ENCODE measurements at regions not wholly inside any gene's neighbourhood (a gene's known extent, or its start where the extent isn't known, plus 50 kb on each side); places are given as distances from the start of the nearest gene placed in this dataset.
"Not testable (repeated sequence)": the region's sequence is repeated elsewhere in the genome, so short reads cannot be mapped to it uniquely, and the experiment has no call there.

DNA sequence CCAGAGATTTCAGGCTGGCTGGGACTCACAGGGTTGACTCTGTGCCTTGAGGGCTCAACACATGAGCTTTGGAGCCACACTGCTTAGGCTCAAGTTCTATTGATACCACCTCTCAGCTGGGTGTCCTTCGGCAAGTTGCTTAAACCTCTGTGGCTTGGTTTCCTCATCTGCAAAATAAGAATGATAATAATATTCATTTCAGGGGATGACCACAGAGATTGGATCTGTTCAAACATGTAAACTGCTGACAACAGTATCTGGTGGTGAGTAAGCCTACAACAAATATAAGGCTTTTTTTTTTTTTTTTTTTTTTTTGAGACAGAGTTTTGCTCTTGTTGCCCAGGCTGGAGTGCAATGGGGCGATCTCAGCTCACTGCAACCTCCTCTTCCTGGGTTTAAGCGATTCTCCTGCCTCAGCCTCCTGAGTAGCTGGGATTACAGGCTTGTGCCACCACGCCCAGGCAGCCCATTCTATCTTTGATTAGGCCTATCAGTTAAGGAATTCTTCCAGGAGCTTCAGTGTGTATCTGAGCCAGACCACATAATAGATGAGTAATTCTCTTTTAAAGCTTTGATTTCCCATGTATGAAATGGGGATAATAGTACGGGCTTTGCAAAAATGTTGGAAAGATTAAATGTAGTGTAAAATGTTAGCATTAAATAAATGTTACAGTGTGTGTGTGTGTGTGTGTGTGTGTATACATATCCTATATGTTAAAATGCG is 437.6 kb downstream of the PRDM2 start:
- DNase-seq (ENCODE audit: low read depth): no peak

DNA sequence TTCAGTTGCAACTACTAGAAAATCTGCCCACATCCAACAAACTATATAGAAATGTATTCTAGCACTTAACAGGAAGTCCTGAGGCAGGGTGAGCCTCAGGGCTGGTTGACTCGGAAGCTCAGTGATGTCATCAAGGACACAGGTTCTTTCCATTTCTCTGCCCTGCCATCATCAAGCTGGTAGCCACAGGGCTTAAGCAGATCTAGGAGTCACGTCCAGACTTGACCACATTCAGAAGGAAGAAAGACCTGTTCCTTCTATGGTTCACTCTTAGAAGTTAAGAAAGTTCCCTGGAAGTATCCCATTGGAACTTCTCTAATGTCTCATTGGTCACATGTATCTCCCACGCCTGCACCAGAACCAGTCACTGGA is 438.1 kb downstream of the PRDM2 start:
- no peak for DNase-seq (ENCODE audit: low read depth)

DNA sequence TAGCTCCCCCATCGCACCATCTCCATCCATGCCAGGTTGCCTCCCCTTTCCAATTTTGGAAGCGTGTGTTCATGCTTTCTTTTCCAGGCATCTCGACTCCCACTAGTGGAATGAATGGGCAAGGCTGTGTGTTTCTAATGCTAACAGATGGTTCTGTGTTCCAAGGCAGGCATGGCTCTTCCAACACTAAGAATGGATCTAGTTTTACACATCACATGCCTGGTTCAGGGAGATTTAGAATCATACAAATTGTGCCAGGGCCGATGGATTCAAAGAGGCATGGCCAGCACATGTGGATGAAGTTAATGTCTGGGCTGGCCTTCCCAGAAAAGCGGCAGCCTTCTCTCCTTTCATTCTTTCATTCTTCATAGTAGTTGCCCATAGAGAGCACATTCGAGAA is 438.7 kb downstream of the PRDM2 start:
- DNase-seq (ENCODE audit: low read depth): no peak

DNA sequence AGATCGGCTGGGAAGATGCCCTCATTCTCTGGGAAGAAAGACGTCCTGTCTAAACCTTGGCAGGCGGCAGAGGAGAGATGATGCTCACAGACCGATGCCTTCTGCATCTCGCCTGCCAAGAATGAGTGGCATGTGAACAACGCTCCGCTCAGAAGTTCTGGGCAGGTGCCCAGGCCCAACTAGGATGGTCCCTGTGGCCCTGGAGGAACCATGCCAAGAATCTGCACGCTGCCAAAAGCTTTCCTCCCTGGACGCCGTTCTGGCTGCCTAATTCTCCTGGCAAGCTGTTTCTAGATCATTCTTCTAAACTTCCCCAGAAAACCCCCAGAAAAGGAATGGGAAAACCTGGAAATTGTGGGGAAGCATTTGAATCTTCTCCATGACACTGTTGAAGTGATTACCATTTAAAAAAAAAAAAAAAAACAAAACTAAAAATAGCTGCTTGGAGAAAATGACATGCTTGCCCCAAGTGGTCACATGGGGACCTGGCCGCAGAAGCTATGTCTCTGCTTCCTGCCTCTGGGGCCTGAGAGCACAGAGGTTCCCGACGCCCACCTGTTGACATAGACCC is 440.9 kb downstream of the PRDM2 start:
- DNase-seq (ENCODE audit: low read depth): no peak

DNA sequence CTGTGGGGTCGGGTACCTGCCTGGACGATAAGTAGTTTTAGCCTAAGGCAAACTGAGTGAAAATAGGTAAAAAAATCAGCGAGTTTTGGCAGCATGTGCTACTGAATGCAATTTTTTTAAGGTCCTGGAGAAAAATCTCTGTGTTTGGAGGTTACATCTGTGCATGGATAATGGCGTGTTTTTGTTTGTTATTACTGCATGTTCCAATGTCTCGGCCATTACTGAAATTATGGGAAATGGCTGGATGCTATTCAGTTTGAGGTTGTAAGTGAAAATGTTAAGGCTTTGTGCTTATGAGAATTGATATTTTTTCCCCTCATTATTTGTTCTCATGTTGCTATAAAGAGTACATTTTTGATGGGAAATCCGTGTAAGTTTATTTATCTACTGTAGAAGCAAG is 441.7 kb downstream of the PRDM2 start:
- no peak for DNase-seq (ENCODE audit: low read depth)

DNA sequence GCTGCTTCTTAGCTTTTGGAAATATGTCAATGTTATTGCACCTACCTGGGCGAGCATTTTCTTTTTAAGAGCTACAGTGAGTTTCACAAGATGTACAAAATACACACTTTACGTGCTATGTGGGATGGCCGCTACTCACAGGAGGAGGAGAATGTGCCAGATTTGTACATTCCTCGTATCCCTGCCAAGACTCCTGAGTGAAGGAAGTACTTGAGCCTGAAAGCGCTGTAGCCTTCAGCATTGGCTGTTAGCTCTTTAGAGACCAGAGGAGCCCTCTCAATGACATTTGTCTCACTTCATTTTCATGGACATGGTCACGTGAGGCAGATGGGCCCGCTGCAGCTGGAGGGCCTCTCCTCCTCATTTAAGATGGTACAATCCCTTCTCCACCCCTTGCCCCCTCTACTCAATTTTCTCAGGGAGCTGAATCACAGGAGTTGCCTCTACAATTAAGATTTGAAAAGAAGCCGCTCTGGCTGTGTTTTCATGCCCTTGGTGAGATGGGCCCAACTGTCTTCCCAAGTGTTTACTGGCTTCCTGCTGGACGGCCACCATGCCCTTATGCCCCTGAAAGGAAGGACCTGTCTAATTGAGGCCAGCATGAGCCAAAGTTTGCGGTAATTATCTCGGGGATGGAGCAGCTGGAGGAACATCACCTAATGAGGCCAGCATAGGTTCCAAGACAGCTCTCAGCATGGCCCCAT is 442.6 kb downstream of the PRDM2 start:
- DNase-seq (ENCODE audit: low read depth): no peak

DNA sequence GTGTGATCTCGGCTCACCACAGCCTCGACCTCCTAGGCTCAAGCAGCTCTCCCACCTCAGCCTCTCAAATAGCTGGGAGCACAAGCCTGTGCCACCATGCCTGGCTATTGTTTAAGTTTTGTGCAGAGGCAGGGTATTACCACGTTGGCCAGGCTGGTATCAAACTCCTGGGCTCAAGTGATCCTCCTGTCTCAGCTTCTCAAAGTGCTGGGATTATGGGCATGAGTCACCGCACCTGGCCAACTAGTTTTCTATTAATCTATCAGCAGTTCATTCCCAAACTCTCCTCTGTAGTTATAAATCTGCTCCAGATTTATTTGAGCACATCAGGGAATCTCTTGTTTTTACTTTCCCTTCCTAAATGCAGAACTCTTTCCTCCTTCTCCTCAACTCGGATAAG is 443.8 kb downstream of the PRDM2 start:
- DNase-seq (ENCODE audit: low read depth): no peak

DNA sequence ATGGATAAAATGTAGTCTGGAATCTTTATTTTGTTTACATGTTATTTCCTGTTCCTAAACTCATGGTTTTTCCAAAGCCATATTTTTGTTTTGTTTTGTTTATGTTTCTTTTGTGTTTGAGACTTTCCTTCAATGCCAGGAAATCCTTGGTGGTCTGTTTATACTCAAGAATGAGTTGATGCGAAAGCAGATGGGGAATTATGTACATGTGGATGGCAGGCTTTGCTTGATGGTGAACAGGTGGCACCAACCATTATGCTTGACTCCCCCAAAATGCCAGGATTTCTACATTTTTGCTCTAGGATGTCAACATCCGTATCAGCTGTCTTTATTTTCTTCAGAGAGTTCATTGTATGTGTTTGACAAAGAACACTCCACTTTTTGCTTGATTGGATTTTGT is 448.5 kb downstream of the PRDM2 start:
- no peak for DNase-seq (ENCODE audit: low read depth)

DNA sequence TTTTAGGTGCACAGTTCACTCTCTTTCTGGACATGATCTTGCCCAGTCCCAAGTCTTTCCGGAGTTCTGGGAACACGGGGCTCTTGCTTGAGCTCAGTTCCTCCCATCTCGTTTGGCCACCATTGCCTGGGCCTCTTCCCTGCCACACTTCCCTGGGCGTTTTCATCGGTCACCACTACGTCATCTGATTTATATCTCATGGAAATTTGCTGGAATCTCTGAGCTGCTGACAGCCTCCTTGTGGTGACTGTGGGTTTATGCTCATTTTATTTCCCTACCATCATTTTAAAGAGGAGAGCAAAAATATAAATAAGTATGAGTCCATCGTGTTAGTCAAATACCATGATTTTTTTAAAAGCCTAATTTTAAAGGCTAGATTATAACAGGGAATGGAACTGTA is 449.1 kb upstream of the KAZN start:
- no peak for DNase-seq (ENCODE audit: low read depth)

DNA sequence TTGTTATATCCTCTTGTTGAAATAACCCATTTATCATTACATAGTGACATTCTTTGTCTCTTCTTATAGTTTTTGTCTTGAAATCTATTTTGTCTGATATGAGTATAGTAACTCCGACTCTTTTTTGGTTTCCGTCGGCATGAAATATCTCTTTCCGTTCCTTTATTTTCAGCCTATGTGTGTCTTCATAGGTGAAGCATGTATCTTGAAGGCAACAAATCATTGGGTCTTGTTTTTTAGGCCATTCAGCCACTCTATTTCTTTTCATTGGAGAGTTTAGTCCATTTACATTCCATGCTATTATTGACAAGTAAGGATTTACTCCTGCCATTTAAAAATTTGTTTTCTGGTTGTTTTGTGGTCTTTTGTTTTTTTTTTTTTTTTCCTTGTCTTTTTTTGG is 441.9 kb upstream of the KAZN start:
- no peak for DNase-seq (ENCODE audit: low read depth)

DNA sequence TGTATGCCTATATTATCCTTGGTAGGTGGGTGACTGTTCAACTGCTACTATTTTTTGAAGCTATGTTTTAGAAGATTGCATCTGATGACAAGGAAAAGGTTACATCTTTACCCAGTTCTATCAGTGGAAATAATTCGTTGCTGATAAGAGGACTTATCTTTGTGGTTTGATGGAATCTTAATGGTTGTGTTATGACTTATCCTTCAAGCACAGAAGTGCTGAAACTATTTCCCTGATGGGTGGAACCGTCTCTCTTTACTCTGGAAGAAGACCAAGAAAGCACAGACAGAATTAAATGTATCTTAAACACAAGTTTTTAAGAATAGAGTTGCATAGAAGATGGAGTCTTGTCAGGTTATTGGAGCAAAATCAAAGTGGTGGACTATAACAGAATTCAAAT is 437.7 kb upstream of the KAZN start:
- no peak for DNase-seq (ENCODE audit: low read depth)

DNA sequence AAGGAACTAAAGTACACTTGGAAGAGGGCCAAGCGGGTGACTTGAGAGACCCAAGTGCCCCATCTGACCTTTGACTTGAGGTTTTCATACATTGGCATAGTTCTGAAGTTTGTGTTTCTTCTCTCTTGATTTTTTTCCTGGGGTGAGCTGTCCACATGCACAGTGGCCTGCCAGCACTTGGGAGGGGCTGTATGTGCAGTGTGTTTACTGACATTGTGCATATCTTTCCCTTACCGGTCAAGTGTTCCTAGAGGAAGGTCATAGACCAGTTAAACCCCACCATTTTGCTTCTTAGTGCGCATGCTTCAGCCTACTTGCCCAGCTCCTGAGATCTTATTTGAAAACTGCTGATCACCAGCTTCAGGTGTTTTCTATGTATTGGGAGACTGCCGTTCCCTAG is 435.2 kb upstream of the KAZN start:
- DNase-seq (ENCODE audit: low read depth): no peak

DNA sequence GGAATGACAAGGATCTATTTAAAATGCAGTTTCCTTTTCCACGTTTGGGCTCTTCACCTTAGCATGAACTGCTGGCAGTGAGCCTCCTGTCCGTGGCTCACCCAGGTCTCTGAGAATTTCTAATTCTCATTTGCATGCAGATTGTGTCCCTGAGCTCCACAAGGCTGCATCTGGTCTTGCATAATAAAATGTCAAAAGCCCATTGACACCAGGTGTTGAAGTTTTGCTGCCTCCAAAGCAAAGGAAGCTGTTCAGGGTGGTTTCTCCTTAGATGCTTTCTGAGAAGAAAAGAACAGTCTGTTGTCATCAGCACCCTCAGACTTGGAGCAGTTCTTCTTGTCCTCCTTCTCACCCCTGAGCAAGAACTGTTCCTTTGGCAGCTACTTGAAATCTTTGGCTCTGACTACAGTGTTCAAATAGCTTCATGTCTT is 433.1 kb upstream of the KAZN start:
- no peak for DNase-seq (ENCODE audit: low read depth)

DNA sequence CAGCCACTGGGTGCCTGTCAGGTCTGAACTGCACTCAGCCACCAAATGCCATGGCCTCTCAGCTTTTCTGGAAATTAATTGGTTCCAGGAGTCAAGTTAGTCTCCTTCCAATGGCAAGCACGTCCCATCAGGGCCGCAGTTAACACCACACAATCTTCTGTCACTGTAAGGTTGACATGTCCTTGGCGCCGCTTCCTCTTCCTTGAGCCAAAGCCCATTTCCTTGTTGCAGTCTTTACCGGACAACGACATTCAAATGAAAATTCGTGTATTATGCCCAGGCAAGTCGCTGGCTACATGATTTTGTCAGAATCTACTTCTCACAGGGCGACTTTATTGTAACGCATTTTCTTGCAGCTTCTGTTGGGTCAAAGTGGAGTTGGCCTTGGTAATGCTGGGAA is 430.6 kb upstream of the KAZN start:
- DNase-seq (ENCODE audit: low read depth): no peak

DNA sequence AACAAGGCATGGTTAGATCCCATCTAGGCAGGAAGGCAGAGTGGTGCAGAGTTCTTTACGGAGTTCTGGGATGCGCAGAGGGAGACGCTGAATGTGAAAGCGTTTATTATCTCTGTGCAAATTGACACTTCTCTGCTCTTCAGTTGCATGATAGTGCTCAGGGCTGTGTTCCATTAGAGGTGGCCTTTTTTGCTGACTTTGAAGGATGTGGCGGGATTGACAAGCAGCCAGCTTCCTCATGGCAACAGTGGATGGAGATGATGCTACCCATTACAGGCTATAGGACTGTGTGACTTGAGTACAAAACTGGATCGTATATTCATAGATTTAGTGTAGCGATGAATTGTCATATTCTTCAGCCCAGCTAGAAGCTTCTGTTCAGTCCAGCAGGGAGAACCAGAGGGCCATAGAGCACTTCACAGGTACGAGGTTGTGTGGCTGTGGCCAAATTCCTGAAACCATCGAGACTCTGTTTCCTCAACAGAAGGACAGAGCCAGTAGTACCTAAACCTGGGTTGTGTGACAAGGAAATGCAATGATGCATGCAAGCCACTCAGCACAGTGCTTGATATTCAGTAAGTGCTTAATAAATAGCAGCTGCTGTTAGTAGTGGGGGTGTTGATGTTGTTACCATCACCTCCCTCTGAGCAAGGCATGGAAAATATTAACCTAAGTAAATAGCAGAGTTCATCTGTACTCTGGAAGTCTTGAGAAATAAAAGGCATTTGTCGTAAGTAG is 430.0 kb upstream of the KAZN start:
- DNase-seq (ENCODE audit: low read depth): no peak

DNA sequence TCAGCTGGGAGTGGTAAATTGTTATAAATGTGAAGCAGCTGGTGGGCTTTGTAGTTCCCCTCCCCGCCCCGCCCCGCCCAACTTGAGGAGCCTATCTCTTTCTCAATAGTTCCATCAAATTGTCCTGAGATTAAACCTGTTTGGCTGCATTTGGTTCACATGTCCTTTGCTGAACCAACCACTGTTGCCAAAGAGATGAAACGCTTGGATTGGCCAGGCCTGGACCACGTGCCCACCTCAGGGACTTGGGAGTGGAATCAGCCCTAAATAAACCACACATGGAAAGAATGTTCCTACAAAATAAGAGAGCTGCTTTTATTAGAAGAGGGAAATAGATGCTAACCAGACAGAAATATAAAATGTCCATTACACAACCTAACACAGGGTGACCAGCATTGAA is 424.9 kb upstream of the KAZN start:
- DNase-seq (ENCODE audit: low read depth): no peak

DNA sequence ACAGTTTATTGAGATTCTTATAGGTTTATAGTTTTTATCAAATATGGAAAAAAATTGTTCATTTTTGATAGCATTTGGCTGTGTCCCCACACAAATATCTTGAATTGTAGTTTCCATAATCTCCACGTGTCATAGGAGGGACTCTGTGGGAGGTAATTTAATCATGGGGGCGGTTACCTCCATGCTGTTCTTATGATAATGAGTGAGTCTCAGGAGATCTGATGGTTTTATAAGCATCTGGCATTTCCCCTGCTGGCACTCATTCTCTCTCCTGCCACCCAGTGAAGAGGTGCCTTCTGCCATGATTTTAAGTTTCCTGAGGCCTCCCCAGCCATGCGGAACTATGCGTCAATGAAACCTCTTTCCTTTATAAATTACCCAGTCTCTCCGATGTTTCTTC is 420.6 kb upstream of the KAZN start:
- DNase-seq (ENCODE audit: low read depth): not testable (repeated sequence)

DNA sequence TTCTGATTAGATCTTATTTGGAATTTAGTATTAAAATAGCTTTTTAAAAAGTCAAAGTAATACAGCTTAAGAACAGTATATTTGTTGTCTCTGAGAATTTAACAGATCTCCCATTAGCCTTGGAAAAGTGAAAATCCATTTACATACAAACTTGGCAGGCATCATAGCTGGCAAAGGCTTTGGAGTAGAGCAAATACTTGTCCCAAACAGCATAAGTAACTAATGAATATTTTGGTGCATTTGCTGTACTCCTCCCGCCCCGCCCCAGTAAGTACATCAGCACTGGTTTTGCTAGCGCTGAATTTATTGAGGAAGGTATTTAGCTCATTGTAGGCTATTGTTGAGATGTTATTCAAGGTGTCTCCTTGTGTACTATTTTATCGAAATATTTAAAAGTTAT is 417.7 kb upstream of the KAZN start:
- DNase-seq (ENCODE audit: low read depth): no peak

DNA sequence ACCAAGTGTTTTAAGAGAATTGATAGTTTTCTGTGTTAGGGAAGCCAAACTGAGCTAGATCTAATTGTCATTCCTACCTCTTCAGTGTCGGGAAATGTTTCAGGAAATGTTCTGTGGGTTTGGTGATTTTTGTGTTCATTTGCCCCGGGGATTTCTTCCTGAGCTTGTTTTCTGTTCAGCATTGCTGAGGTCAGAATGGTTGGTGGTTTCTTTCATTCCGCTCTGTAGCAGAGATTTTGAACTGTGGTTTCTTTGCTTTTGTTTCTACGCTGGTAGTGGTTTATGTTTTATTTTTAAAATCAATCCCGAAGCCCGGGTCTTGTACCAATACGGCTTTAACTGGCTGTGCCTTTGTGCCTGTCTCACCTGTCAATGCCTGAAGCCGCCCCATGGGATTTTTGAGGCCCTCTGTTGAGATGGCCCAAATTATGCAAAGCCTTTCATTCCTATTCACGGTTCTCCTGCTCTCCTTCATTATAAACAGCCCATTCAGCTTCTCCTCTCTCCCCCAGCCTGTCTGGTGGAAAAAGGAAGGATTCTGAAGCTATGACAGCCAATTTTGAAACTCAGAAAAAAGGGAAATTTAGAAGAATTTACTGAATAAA is 417.2 kb upstream of the KAZN start:
- no peak for DNase-seq (ENCODE audit: low read depth)

DNA sequence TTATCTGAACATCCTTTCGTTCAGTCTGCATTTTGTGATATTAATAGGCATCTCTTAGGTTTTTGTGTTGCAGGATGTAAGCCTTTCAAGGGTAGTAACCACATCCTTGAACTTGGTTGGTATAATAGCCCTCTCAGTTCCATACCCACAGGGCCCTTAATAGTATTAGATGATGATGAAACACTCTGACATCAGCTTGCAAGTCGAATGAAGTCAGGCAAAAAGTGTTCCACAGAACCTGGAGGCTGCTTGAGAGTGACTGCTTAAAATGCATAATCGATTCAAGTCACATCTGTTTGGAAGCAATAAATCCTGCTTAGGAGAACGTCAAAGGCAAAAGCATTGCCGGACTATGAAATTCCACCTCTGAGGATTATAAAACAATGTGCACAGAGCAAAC is 415.6 kb upstream of the KAZN start:
- DNase-seq (ENCODE audit: low read depth): no peak

DNA sequence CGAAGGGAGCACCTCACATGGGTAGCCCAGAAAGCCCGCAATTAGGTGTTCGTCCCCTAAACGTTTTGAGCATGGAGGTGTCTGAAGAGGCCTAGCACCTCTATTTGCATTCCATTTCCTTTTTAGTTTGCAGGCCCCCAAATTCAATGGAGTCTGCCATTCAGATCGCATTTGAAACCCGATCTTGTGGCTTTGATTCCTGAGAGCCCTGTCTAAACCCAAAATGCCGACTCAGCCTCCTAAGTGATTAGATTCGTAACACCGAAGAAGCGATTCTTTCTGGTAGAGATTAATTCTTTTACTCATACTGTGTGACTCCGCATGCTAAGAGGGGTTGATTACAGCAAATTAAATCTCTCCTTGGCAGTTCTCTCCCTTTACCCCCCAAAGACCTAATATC is 415.2 kb upstream of the KAZN start:
- DNase-seq (ENCODE audit: low read depth): no peak

DNA sequence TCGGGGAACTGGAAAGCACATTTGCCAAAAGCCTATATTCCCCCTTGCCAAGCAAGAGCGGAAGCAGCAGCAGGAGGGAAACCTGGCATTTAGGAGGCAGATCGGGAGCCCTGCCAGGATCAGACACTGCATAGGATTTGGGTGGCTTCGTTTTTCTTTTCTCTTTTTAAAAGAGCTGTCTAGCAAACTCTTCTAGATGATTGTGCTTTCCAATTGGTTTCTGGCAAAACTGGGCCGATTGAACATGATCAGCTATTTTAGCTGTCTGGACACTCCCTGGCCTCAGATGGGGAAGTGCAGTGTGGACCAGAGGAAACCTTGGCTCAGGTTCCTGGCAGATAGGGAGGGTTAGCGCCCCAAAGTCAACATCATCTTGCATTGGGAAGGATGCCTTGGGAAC is 414.0 kb upstream of the KAZN start:
- no peak for DNase-seq (ENCODE audit: low read depth)
